ENCODE measurements at regions not wholly inside any gene's neighbourhood (a gene's known extent, or its start where the extent isn't known, plus 50 kb on each side); places are given as distances from the start of the nearest gene placed in this dataset.
"Not testable (repeated sequence)": the region's sequence is repeated elsewhere in the genome, so short reads cannot be mapped to it uniquely, and the experiment has no call there.

GRCh38 chr14:40232302-40232701 lies 800.1 kb upstream of the FBXO33 start:
- Histone ChIP-seq H3K9ac (ENCODE audit: insufficient read length) (no peak overlapping the region), H3K4me3 (no peak overlapping the region), H3K27ac (no peak overlapping the region), H3K9me3 (ENCODE audit: low read depth, low read length) (no peaks in the 10 kb centered on the region), H3K36me3 (ENCODE audit: insufficient read depth, low read length) (no peaks in the 10 kb centered on the region)
- no peak for DNase-seq (ENCODE audit: low read depth, low spot score)
- TF ChIP-seq EZH2 (IDR thresholded peaks at IDR 0.05), result no peak
- TF ChIP-seq FOXP2 (optimal IDR thresholded peaks at IDR 0.05; ENCODE audit: control extremely low read depth, extremely low read length, insufficient read depth), result no peak
- no peak for TF ChIP-seq POLR2AphosphoS5 (IDR thresholded peaks at IDR 0.05; ENCODE audit: borderline replicate concordance, low read depth, low read length)

- no peak for TF ChIP-seq FOXP2 (optimal IDR thresholded peaks at IDR 0.05; ENCODE audit: control extremely low read depth, extremely low read length, insufficient read depth)
- TF ChIP-seq EZH2 (IDR thresholded peaks at IDR 0.05), result no peak
- TF ChIP-seq POLR2AphosphoS5 (IDR thresholded peaks at IDR 0.05; ENCODE audit: borderline replicate concordance, low read depth, low read length), result no peak
- Histone ChIP-seq H3K27ac (no peak overlapping the region), H3K9me3 (ENCODE audit: low read depth, low read length) (no peaks in the 10 kb centered on the region), H3K36me3 (ENCODE audit: insufficient read depth, low read length) (no peaks in the 10 kb centered on the region), H3K4me3 (no peak overlapping the region), H3K9ac (ENCODE audit: insufficient read length) (no peak overlapping the region)
- DNase-seq (ENCODE audit: low read depth, low spot score), result no peak
Observed at GRCh38 chr14:40229676-40230075, 797.4 kb upstream of the FBXO33 start.

- DNase-seq (ENCODE audit: low read depth, low spot score), result no peak
- TF ChIP-seq EZH2 (IDR thresholded peaks at IDR 0.05) (no peak), FOXP2 (optimal IDR thresholded peaks at IDR 0.05; ENCODE audit: control extremely low read depth, extremely low read length, insufficient read depth) (no peak), POLR2AphosphoS5 (IDR thresholded peaks at IDR 0.05; ENCODE audit: borderline replicate concordance, low read depth, low read length) (no peak)
- Histone ChIP-seq H3K4me3 (no peak overlapping the region), H3K27ac (no peak overlapping the region), H3K9me3 (ENCODE audit: low read depth, low read length) (no peaks in the 10 kb centered on the region), H3K9ac (ENCODE audit: insufficient read length) (no peak overlapping the region), H3K36me3 (ENCODE audit: insufficient read depth, low read length) (no peaks in the 10 kb centered on the region)
Observed at GRCh38 chr14:40222996-40223395, 790.8 kb upstream of the FBXO33 start.

- no peak for DNase-seq (ENCODE audit: low read depth, low spot score)
- Histone ChIP-seq H3K36me3 (ENCODE audit: insufficient read depth, low read length) (no peaks in the 10 kb centered on the region), H3K4me3 (no peak overlapping the region), H3K9ac (ENCODE audit: insufficient read length) (no peak overlapping the region), H3K9me3 (ENCODE audit: low read depth, low read length) (no peaks in the 10 kb centered on the region), H3K27ac (no peak overlapping the region)
- TF ChIP-seq EZH2 (IDR thresholded peaks at IDR 0.05) (no peak), POLR2AphosphoS5 (IDR thresholded peaks at IDR 0.05; ENCODE audit: borderline replicate concordance, low read depth, low read length) (no peak), FOXP2 (optimal IDR thresholded peaks at IDR 0.05; ENCODE audit: control extremely low read depth, extremely low read length, insufficient read depth) (no peak)
Observed at GRCh38 chr14:40221428-40221827, 789.2 kb upstream of the FBXO33 start.

- no peak overlapping the region for H3K27ac ChIP-seq
- no peak for TF ChIP-seq EZH2 (IDR thresholded peaks at IDR 0.05)
- TF ChIP-seq FOXP2 (optimal IDR thresholded peaks at IDR 0.05; ENCODE audit: control extremely low read depth, extremely low read length, insufficient read depth), result no peak
- no peak for TF ChIP-seq POLR2AphosphoS5 (IDR thresholded peaks at IDR 0.05; ENCODE audit: borderline replicate concordance, low read depth, low read length)
- H3K36me3 ChIP-seq (ENCODE audit: insufficient read depth, low read length), result no peaks in the 10 kb centered on the region
- H3K9me3 ChIP-seq (ENCODE audit: low read depth, low read length), result no peaks in the 10 kb centered on the region
- no peak for DNase-seq (ENCODE audit: low read depth, low spot score)
- H3K9ac ChIP-seq (ENCODE audit: insufficient read length), result no peak overlapping the region
- no peak overlapping the region for H3K4me3 ChIP-seq
Observed at GRCh38 chr14:40219032-40219431, 786.8 kb upstream of the FBXO33 start.

- TF ChIP-seq EZH2 (IDR thresholded peaks at IDR 0.05), result no peak
- TF ChIP-seq FOXP2 (optimal IDR thresholded peaks at IDR 0.05; ENCODE audit: control extremely low read depth, extremely low read length, insufficient read depth), result no peak
- no peaks in the 10 kb centered on the region for H3K36me3 ChIP-seq (ENCODE audit: insufficient read depth, low read length)
- no peak overlapping the region for H3K9ac ChIP-seq (ENCODE audit: insufficient read length)
- no peak overlapping the region for H3K27ac ChIP-seq
- no peak overlapping the region for H3K4me3 ChIP-seq
- no peak for DNase-seq (ENCODE audit: low read depth, low spot score)
- H3K9me3 ChIP-seq (ENCODE audit: low read depth, low read length), result no peaks in the 10 kb centered on the region
Observed at GRCh38 chr14:40218282-40218941, 786.2 kb upstream of the FBXO33 start.

- Histone ChIP-seq H3K4me3 (no peak overlapping the region), H3K36me3 (ENCODE audit: insufficient read depth, low read length) (no peaks in the 10 kb centered on the region), H3K27ac (no peak overlapping the region), H3K9ac (ENCODE audit: insufficient read length) (no peak overlapping the region), H3K9me3 (ENCODE audit: low read depth, low read length) (no peaks in the 10 kb centered on the region)
- no peak for TF ChIP-seq POLR2AphosphoS5 (IDR thresholded peaks at IDR 0.05; ENCODE audit: borderline replicate concordance, low read depth, low read length)
- no peak for TF ChIP-seq FOXP2 (optimal IDR thresholded peaks at IDR 0.05; ENCODE audit: control extremely low read depth, extremely low read length, insufficient read depth)
- no peak for TF ChIP-seq EZH2 (IDR thresholded peaks at IDR 0.05)
- DNase-seq (ENCODE audit: low read depth, low spot score), result no peak
Observed at GRCh38 chr14:40216976-40217375, 784.7 kb upstream of the FBXO33 start.

- not testable (repeated sequence) for H3K9me3 ChIP-seq (ENCODE audit: low read depth, low read length); H3K27ac ChIP-seq; H3K9ac ChIP-seq (ENCODE audit: insufficient read length); H3K36me3 ChIP-seq (ENCODE audit: insufficient read depth, low read length); H3K4me3 ChIP-seq; DNase-seq (ENCODE audit: low read depth, low spot score)
Observed at GRCh38 chr14:40216408-40216807, 784.2 kb upstream of the FBXO33 start.

GRCh38 chr14:40213701-40214100 lies 781.5 kb upstream of the FBXO33 start:
- no peak for DNase-seq (ENCODE audit: low read depth, low spot score)
- Histone ChIP-seq H3K9ac (ENCODE audit: insufficient read length) (no peak overlapping the region), H3K4me3 (no peak overlapping the region), H3K9me3 (ENCODE audit: low read depth, low read length) (no peaks in the 10 kb centered on the region), H3K27ac (no peak overlapping the region), H3K36me3 (ENCODE audit: insufficient read depth, low read length) (no peaks in the 10 kb centered on the region)
- no peak for TF ChIP-seq POLR2AphosphoS5 (IDR thresholded peaks at IDR 0.05; ENCODE audit: borderline replicate concordance, low read depth, low read length)
- no peak for TF ChIP-seq FOXP2 (optimal IDR thresholded peaks at IDR 0.05; ENCODE audit: control extremely low read depth, extremely low read length, insufficient read depth)
- TF ChIP-seq EZH2 (IDR thresholded peaks at IDR 0.05), result no peak
